PFSK-1 (cell line): ENCODE measurements at regions not wholly inside any gene's neighbourhood (a gene's known extent, or its start where the extent isn't known, plus 50 kb on each side); places are given as distances from the start of the nearest gene placed in this dataset.

Experiments
- FOXP2 ChIP-seq: optimal IDR thresholded peaks from 2 replicates; pipeline ENCODE3; 2011; ENCODE audit warnings: borderline replicate concordance, control low read depth, inconsistent platforms; ENCODE audit not compliant: insufficient read depth; ENCODE audit errors: extremely low read length, extremely low read depth
- POLR2AphosphoS5 ChIP-seq: IDR thresholded peaks from 2 replicates; pipeline ENCODE4 v1.6.1; 2012; ENCODE audit warnings: low read depth, mild to moderate bottlenecking, control low read depth, low read length, moderate library complexity
- REST ChIP-seq, 2 experiments: IDR thresholded peaks; 2 replicates each; pipeline versions ENCODE4 v1.6.1 to v1.8.0; 2011 to 2012; ENCODE audit warnings: low read depth in 2 of 2, low read length in 2 of 2, control low read depth in 1 of 2, inconsistent platforms in 1 of 2, mild to moderate bottlenecking in 1 of 2, moderate library complexity in 1 of 2; ENCODE audit not compliant: insufficient read depth in 1 of 2
- SIN3A ChIP-seq: IDR thresholded peaks from 2 replicates; pipeline ENCODE4 v1.6.1; 2012; ENCODE audit warnings: mild to moderate bottlenecking, low read length, moderate library complexity, borderline replicate concordance; ENCODE audit not compliant: insufficient read depth
- TAF1 ChIP-seq: IDR thresholded peaks from 2 replicates; pipeline ENCODE4 v1.6.1; 2012; ENCODE audit warnings: low read length, control low read depth, borderline replicate concordance; ENCODE audit not compliant: insufficient read depth

DNA sequence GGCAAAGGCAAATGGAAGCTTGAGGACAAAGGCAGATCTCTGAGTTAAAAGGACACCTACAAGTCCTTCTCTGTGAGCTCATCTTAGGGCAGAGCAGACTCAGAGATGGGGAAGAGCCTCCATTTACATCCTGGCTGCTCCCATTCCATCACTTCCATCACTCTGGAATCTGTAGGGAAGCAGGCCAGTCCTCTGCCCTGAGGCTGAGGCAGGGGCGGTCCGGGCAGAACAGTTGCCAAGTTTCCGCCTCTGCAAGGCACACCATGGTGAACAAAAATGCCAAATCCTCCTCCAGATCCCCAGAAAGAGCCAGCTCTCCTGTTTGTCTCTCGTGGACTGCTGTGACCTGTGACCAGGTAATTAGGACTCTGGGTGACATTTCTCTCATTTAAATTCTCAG is 209.6 kb upstream of the SSTR4 start:
- TF ChIP-seq REST (IDR thresholded peaks at IDR 0.05; ENCODE audit: insufficient read depth in 1 of 2, low read depth in 2 of 2, low read length in 2 of 2) (no peak), POLR2AphosphoS5 (no peak), SIN3A (no peak), TAF1 (no peak), FOXP2 (no peak)

DNA sequence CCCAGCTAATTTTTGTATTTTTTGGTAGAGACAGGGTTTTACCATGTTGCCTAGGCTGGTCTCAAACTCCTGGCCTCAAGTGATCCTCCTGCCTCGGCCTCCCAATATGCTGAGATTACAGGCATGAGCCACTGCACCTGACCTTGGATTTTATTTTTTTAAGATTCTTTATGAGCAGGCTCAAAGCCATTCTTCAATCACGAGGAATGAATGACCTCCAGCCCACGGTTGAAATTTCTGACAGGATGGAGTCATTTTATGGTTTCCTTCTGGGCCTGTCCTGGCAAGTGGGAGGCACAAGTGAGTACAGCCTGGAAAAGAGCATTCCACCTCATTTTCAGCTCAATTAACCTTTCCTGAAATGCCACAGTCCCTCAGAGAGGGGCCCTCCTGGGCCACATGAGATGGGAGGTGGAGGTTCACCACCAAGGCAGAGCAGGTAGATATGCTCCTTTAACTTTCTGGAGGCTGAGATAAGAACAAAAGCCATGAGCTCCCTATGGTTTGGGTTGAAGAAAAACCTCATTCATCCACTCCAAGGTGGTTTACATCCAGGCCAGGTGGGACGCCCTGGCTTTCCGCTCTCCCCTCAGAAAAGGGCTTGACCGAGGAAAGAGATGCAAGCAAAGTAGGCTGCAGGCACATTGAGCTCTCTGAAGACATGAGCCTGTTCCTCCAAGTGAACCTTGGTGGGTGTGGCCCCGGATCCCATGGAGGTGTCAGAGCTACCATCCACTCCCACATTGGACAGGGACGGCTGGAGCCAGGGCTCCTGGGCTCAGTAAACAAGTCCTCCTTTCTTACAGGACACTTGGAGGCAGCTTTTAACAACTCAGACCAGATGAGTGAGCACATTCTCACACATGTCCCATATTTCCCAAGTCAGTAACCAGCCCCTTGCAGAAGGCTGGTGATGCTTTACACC is 208.5 kb upstream of the SSTR4 start:
- no peak for TF ChIP-seq SIN3A
- no peak for TF ChIP-seq POLR2AphosphoS5
- TF ChIP-seq TAF1, result no peak
- TF ChIP-seq FOXP2, result no peak
- TF ChIP-seq REST (IDR thresholded peaks at IDR 0.05; ENCODE audit: insufficient read depth in 1 of 2, low read depth in 2 of 2, low read length in 2 of 2), result no peak

- TF ChIP-seq SIN3A (no peak), TAF1 (no peak), REST (IDR thresholded peaks at IDR 0.05; ENCODE audit: insufficient read depth in 1 of 2, low read depth in 2 of 2, low read length in 2 of 2) (no peak), POLR2AphosphoS5 (no peak), FOXP2 (no peak)
Measured at GRCh38 chr20:22827916-22828315, 207.2 kb upstream of the SSTR4 start.

- TF ChIP-seq POLR2AphosphoS5 (no peak), FOXP2 (no peak), REST (IDR thresholded peaks at IDR 0.05; ENCODE audit: insufficient read depth in 1 of 2, low read depth in 2 of 2, low read length in 2 of 2) (no peak), SIN3A (no peak), TAF1 (no peak)
Measured at GRCh38 chr20:22829356-22829755, 205.8 kb upstream of the SSTR4 start.

DNA sequence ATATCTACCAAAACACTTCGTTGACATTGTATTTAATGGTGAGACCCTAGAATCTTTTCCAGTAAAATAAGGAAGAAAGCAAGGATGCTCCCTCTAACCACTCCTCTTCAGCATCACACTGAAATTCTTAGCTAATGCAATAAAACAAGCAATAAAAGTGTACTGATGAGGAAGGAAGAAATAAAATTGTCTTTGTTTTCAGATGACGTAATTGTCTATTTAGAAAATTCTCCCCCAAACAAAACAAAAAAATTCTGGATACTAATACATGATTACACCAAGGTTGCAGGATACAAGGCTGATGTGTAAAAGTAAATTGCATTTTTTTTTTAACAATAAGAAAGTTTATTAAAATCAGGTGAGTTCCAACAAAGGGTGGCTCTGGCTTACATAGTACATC is 205.0 kb upstream of the SSTR4 start:
- TF ChIP-seq FOXP2, result no peak
- no peak for TF ChIP-seq SIN3A
- TF ChIP-seq REST (IDR thresholded peaks at IDR 0.05; ENCODE audit: insufficient read depth in 1 of 2, low read depth in 2 of 2, low read length in 2 of 2), result no peak
- no peak for TF ChIP-seq TAF1
- TF ChIP-seq POLR2AphosphoS5, result no peak
